NT2/D1 (cell line): ENCODE measurements at regions not wholly inside any gene's neighbourhood (a gene's known extent, or its start where the extent isn't known, plus 50 kb on each side); places are given as distances from the start of the nearest gene placed in this dataset.

Source experiments
- SUZ12 ChIP-seq: IDR thresholded peaks from 2 replicates; pipeline ENCODE4 v1.6.1; 2011; ENCODE audit not compliant: insufficient read length, insufficient read depth; ENCODE audit errors: extremely low read depth
- ZNF274 ChIP-seq: IDR thresholded peaks from 2 replicates; pipeline ENCODE4 v1.6.1; 2011; ENCODE audit warnings: mild to moderate bottlenecking, low read depth, low read length

DNA sequence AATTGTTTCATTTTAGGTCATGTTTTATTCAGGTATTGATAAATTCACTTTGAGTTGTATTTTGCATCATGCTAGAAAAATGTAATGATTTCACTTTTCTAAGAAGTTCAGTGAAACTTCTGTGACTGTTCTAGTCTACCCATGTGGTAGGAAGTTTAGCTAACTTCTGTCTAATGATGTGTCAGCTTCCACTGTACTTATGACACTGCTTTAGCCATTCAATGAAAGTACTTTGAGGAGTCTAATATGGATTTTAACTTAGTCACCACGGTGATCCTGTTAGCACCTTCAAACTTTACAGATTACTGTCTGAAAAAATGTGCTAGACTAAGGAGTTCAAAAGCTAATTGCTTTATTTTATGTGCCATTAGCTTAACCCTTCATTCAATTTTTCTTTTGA, 1510.5 kb upstream of the CDH9 start:
- TF ChIP-seq SUZ12 = no peak
- TF ChIP-seq ZNF274 = no peak
